CD14-positive monocyte (primary cell): ENCODE measurements at regions not wholly inside any gene's neighbourhood (a gene's known extent, or its start where the extent isn't known, plus 50 kb on each side); places are given as distances from the start of the nearest gene placed in this dataset.
"Not testable (repeated sequence)": the region's sequence is repeated elsewhere in the genome, so short reads cannot be mapped to it uniquely, and the experiment has no call there.

Source experiments
- DNase-seq, 3 donors: peaks; one replicate each; pipeline ENCODE4 v3.0.0-alpha.2; 2011 to 2022
- H2AFZ ChIP-seq: 2 replicates; pipeline ENCODE4 v1.6.0; 2012; ENCODE audit warnings: mild to moderate bottlenecking, low read depth, low read length, inconsistent platforms; ENCODE audit not compliant: insufficient read depth, poor library complexity, severe bottlenecking
- H3K27ac ChIP-seq, 2 donors: 1 replicate in 1 of 2; 2 replicates in 1 of 2; pipeline ENCODE4 v1.5.1; 2012 to 2013; ENCODE audit warnings: low read length in 2 of 2, control low read depth in 1 of 2, inconsistent platforms in 1 of 2, low read depth in 1 of 2, mild to moderate bottlenecking in 1 of 2
- H3K27me3 ChIP-seq, 2 donors: one replicate each; pipeline versions ENCODE4 v1.6.0 to v1.6.1; 2011 to 2013; ENCODE audit warnings: low read length in 2 of 2; ENCODE audit not compliant: control insufficient read depth in 2 of 2, insufficient read depth in 2 of 2
- H3K36me3 ChIP-seq, 2 donors: replicated peaks in 1 of 2; 1 replicate in 1 of 2; 2 replicates in 1 of 2; pipeline versions ENCODE4 v1.5.1 to v1.6.1; 2012 to 2013; ENCODE audit warnings: low read length in 2 of 2, control low read depth in 1 of 2, inconsistent platforms in 1 of 2, mild to moderate bottlenecking in 1 of 2; ENCODE audit not compliant: insufficient read depth in 2 of 2, control insufficient read depth in 1 of 2
- H3K4me1 ChIP-seq, 2 donors: 1 replicate in 1 of 2; 2 replicates in 1 of 2; pipeline versions ENCODE4 v1.5.1 to v1.6.1; 2012 to 2013; ENCODE audit warnings: low read length in 2 of 2, control low read depth in 1 of 2, inconsistent platforms in 1 of 2, mild to moderate bottlenecking in 1 of 2, moderate library complexity in 1 of 2; ENCODE audit not compliant: insufficient read depth in 2 of 2, control insufficient read depth in 1 of 2
- H3K4me2 ChIP-seq: replicated peaks from 2 replicates; pipeline ENCODE3; 2012; ENCODE audit warnings: low read length, moderate library complexity, mild to moderate bottlenecking; ENCODE audit not compliant: poor library complexity, severe bottlenecking; ENCODE audit errors: extremely low read depth
- H3K4me3 ChIP-seq, 3 experiments: fragments of 200-600 bp in 1 of 3; sonication (generic) in 1 of 3; replicated peaks in 1 of 3; 1 replicate in 2 of 3; 2 replicates in 1 of 3; pipeline ENCODE4 v1.5.1; 2011 to 2013; ENCODE audit warnings: low read length in 3 of 3, mild to moderate bottlenecking in 3 of 3, control low read depth in 2 of 3, low read depth in 2 of 3, inconsistent platforms in 1 of 3, moderate library complexity in 1 of 3
- H3K79me2 ChIP-seq: 2 replicates; pipeline ENCODE4 v1.6.0; 2012; ENCODE audit warnings: mild to moderate bottlenecking, control low read depth, inconsistent platforms, low read length, moderate library complexity; ENCODE audit not compliant: insufficient read depth
- H3K9ac ChIP-seq: 2 replicates; pipeline ENCODE4 v1.6.0; 2017; ENCODE audit warnings: low read length, mild to moderate bottlenecking; ENCODE audit not compliant: insufficient read depth, poor library complexity, severe bottlenecking
- H3K9me3 ChIP-seq, 2 donors: replicated peaks in 1 of 2; 1 replicate in 1 of 2; 2 replicates in 1 of 2; pipeline versions ENCODE4 v1.5.1 to v1.6.1; 2012 to 2013; ENCODE audit warnings: low read length in 2 of 2, control low read depth in 1 of 2; ENCODE audit not compliant: control insufficient read depth in 1 of 2, insufficient read depth in 1 of 2
- H4K20me1 ChIP-seq: 2 replicates; pipeline ENCODE4 v1.6.0; 2012; ENCODE audit warnings: mild to moderate bottlenecking, low read length, control low read depth, moderate library complexity; ENCODE audit not compliant: insufficient read depth
- H3K27ac Mint-ChIP-seq, 7 donors: one replicate each; pipeline ENCODE4 v1.8.0; 2020; ENCODE audit warnings: mild to moderate bottlenecking in 7 of 7, mixed read lengths in 7 of 7, moderate library complexity in 6 of 7, inconsistent platforms in 2 of 7
- H3K27me3 Mint-ChIP-seq, 3 donors: one replicate each; pipeline ENCODE4 v1.8.0; 2021 to 2022; ENCODE audit warnings: low read depth in 3 of 3, mild to moderate bottlenecking in 3 of 3, mixed read lengths in 3 of 3, moderate library complexity in 3 of 3, inconsistent platforms in 1 of 3
- H3K36me3 Mint-ChIP-seq, 2 donors: one replicate each; pipeline ENCODE4 v1.8.0; 2020; ENCODE audit warnings: mixed read lengths in 2 of 2, inconsistent platforms in 1 of 2, mild to moderate bottlenecking in 1 of 2
- H3K4me1 Mint-ChIP-seq: one replicate; pipeline ENCODE4 v1.8.0; 2020; ENCODE audit warnings: mild to moderate bottlenecking, mixed read lengths
- H3K4me3 Mint-ChIP-seq, 2 donors: one replicate each; pipeline ENCODE4 v1.8.0; 2020; ENCODE audit warnings: mild to moderate bottlenecking in 2 of 2, mixed read lengths in 2 of 2, moderate library complexity in 1 of 2
- H3K9me3 Mint-ChIP-seq, 7 donors: one replicate each; pipeline ENCODE4 v1.8.0; 2020 to 2022; ENCODE audit warnings: mixed read lengths in 7 of 7, mild to moderate bottlenecking in 6 of 7, moderate library complexity in 6 of 7, inconsistent platforms in 2 of 7
- CTCF ChIP-seq: fragments of 200-600 bp; IDR thresholded peaks from one replicate; pipeline ENCODE4 v1.8.0; 2022; ENCODE audit warnings: antibody characterized with exemption, mild to moderate bottlenecking
- WGBS: methylation state at CpG from one replicate; pipeline ENCODE4 v1.1.5; 2013; ENCODE audit warnings: missing lambda C conversion rate; ENCODE audit not compliant: insufficient coverage; 5-methylcytosine and 5-hydroxymethylcytosine counted together
- intact Hi-C, 2 donors: fragments of 100-400 bp; cut with micrococcal nuclease; formaldehyde crosslinking; loops; one replicate each; pipeline versions ENCODE4 v1.15.0 to v1.15.1; 2023

- no peak overlapping the region for H2AFZ ChIP-seq
- no peaks in the 10 kb centered on the region for H3K36me3 Mint-ChIP-seq
- H4K20me1 ChIP-seq, result no peaks in the 10 kb centered on the region
- H3K4me3 Mint-ChIP-seq, result no peak overlapping the region
- intact Hi-C loops, result no loop called here
- H3K9me3 ChIP-seq, result peaks cover 11 to 32% of the 10 kb centered on the region in 2 donors
- H3K4me3 ChIP-seq, result no peak overlapping the region
- no peak overlapping the region for H3K9ac ChIP-seq
- peaks cover 2 to 12% (median 7%) of the 10 kb centered on the region in 7 donors for H3K9me3 Mint-ChIP-seq
- DNase-seq, result no peak
- H3K27ac ChIP-seq, result no peak overlapping the region
- H3K36me3 ChIP-seq, result no peaks in the 10 kb centered on the region
- H3K27me3 Mint-ChIP-seq, result no peaks in the 10 kb centered on the region
- H3K27me3 ChIP-seq, result no peaks in the 10 kb centered on the region
- TF ChIP-seq CTCF, result no peak
- H3K79me2 ChIP-seq, result no peaks in the 10 kb centered on the region
- no peaks in the 10 kb centered on the region for H3K4me1 ChIP-seq
- no peak overlapping the region for H3K4me2 ChIP-seq
- no peaks in the 10 kb centered on the region for H3K4me1 Mint-ChIP-seq
- no peak overlapping the region for H3K27ac Mint-ChIP-seq
Observed at GRCh38 chr2:13354031-13354430, 637.3 kb downstream of the TRIB2 start.

- H3K4me2 ChIP-seq, DNase-seq, H3K4me3 ChIP-seq, H3K27me3 Mint-ChIP-seq, H3K79me2 ChIP-seq, H3K9ac ChIP-seq, H3K27me3 ChIP-seq, H4K20me1 ChIP-seq, H3K36me3 Mint-ChIP-seq, H2AFZ ChIP-seq, H3K4me1 Mint-ChIP-seq, H3K27ac ChIP-seq, H3K4me3 Mint-ChIP-seq, H3K9me3 ChIP-seq, H3K27ac Mint-ChIP-seq, intact Hi-C loops, H3K36me3 ChIP-seq, H3K4me1 ChIP-seq: not testable (repeated sequence)
- peaks cover 0 to 22% (median 13%) of the 10 kb centered on the region in 7 donors for H3K9me3 Mint-ChIP-seq
- no CpG with 5 or more reads among the region's 1 CpG for WGBS
Observed at GRCh38 chr2:13381928-13382327, 665.2 kb downstream of the TRIB2 start.

- H3K36me3 ChIP-seq, H3K4me1 Mint-ChIP-seq, H3K4me2 ChIP-seq, H3K27ac Mint-ChIP-seq, H3K27ac ChIP-seq, H3K4me1 ChIP-seq, H4K20me1 ChIP-seq, DNase-seq, H2AFZ ChIP-seq, H3K9me3 ChIP-seq, H3K79me2 ChIP-seq, H3K4me3 Mint-ChIP-seq, H3K36me3 Mint-ChIP-seq, intact Hi-C loops, H3K4me3 ChIP-seq, H3K9ac ChIP-seq, H3K27me3 Mint-ChIP-seq, H3K27me3 ChIP-seq, H3K9me3 Mint-ChIP-seq: not testable (repeated sequence)
- 89% methylated on average over 2 of the region's 5 CpGs for WGBS
Observed at GRCh38 chr2:13389172-13389571, 672.4 kb downstream of the TRIB2 start.
